ENCODE measurements at regions not wholly inside any gene's neighbourhood (a gene's known extent, or its start where the extent isn't known, plus 50 kb on each side); places are given as distances from the start of the nearest gene placed in this dataset.

GRCh38 chr2:198715302-198715835, 742.4 kb downstream of the SATB2 start:
- no peaks in the 10 kb centered on the region for H3K36me3 ChIP-seq (ENCODE audit: low read depth, low read length)
- intact Hi-C loops (cut with micrococcal nuclease), result no loop called here
- POLR2A ChIA-PET (ENCODE audit: unreplicated experiment), result no interaction called here

DNA sequence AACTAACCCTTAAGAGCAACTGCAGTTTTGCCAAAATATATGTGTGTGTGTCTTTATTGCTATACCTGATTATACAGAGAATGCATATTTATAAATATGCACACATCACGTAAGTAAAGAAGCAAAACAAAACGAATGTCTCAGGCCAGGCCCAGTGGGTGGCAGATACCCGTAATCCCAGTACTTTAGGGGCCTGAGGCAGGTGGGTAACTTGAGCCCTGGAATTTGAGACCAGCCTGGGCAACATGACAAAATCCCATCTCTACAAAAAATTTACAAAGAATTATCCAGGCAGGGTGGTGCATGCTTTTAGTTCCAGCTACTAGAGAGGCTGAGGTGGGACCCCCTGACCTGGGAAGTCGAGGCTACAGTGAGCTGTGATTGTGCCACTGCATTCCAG, 745.3 kb downstream of the SATB2 start:
- intact Hi-C loops (cut with micrococcal nuclease), result no loop called here
- Histone ChIP-seq H3K4me2 (ENCODE audit: low read length) (no peak overlapping the region), H2AFZ (ENCODE audit: low read length) (no peak overlapping the region), H4K20me1 (ENCODE audit: low read length) (no peaks in the 10 kb centered on the region), H3K36me3 (ENCODE audit: low read depth, low read length) (no peaks in the 10 kb centered on the region), H3K79me2 (ENCODE audit: low read length) (no peaks in the 10 kb centered on the region), H3K27me3 (ENCODE audit: low read length) (no peaks in the 10 kb centered on the region), H3F3A (ENCODE audit: low read length, unreplicated experiment) (no peaks in the 10 kb centered on the region), H3K4me1 (ENCODE audit: insufficient read depth, low read length) (no peaks in the 10 kb centered on the region), H3K9ac (ENCODE audit: low read length) (no peak overlapping the region), H3K9me2 (replicated peaks; ENCODE audit: low read length) (no peaks in the 10 kb centered on the region), H3K4me3 (ENCODE audit: low read length) (no peak overlapping the region), H3K27ac (ENCODE audit: low read length) (no peak overlapping the region), H3K9me3 (ENCODE audit: low read length) (no peaks in the 10 kb centered on the region)
- DNase-seq (no peak), ATAC-seq (no peak)
- TF ChIP-seq CTCF (conservative IDR thresholded peaks at IDR 0.05; ENCODE audit: low read depth, low read length), result no peak
- TF ChIP-seq EZH2phosphoT487 (IDR thresholded peaks at IDR 0.05; ENCODE audit: borderline replicate concordance, low read length), result no peak
- no peak for TF ChIP-seq EZH2 (IDR thresholded peaks at IDR 0.05; ENCODE audit: low read length, unreplicated experiment)
- no TSS peak for BruUV-seq (replicated peaks)
- POLR2A ChIA-PET (ENCODE audit: unreplicated experiment), result no interaction called here
- CTCF ChIA-PET, result no interaction called here

More at GRCh38 chr2:198715302-198715835, 742.4 kb downstream of the SATB2 start:
- Histone ChIP-seq H3K4me2 (ENCODE audit: low read length) (no peak overlapping the region), H3K4me3 (ENCODE audit: low read length) (no peak overlapping the region), H3K4me1 (ENCODE audit: insufficient read depth, low read length) (no peaks in the 10 kb centered on the region), H4K20me1 (ENCODE audit: low read length) (no peaks in the 10 kb centered on the region), H3K27me3 (ENCODE audit: low read length) (no peaks in the 10 kb centered on the region), H3K79me2 (ENCODE audit: low read length) (no peaks in the 10 kb centered on the region), H3K27ac (ENCODE audit: low read length) (no peak overlapping the region), H2AFZ (ENCODE audit: low read length) (no peak overlapping the region), H3K9me3 (ENCODE audit: low read length) (no peaks in the 10 kb centered on the region), H3K9me2 (replicated peaks; ENCODE audit: low read length) (no peaks in the 10 kb centered on the region), H3F3A (ENCODE audit: low read length, unreplicated experiment) (no peaks in the 10 kb centered on the region), H3K9ac (ENCODE audit: low read length) (no peak overlapping the region)
- CTCF ChIA-PET, result no interaction called here
- no peak for TF ChIP-seq EZH2phosphoT487 (IDR thresholded peaks at IDR 0.05; ENCODE audit: borderline replicate concordance, low read length)
- no peak for TF ChIP-seq EZH2 (IDR thresholded peaks at IDR 0.05; ENCODE audit: low read length, unreplicated experiment)
- no peak for TF ChIP-seq CTCF (conservative IDR thresholded peaks at IDR 0.05; ENCODE audit: low read depth, low read length)
- ATAC-seq (no peak), DNase-seq (no peak)
- no TSS peak for BruUV-seq (replicated peaks)

DNA sequence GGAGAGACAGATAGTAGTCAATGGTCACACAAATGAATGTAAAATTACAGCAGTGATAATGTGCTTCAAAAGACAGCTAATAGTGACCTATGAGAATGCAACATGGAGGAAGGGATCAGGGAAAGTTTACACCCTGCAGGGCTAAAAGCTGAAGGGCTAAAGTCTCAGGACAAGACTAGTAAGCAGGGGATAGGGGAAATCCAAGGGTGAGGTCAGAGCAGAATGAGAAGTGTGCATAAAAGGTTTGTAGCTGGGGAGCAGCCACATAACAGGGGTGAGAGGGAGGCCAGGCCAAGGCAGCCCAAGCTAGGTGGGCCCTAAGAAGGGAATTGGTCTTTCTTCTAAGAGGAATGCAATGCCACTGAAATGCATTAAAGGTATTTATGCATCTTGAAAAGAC, 746.3 kb downstream of the SATB2 start:
- ATAC-seq, result no peak
- Histone ChIP-seq H3K4me2 (ENCODE audit: low read length) (no peak overlapping the region), H3K4me1 (ENCODE audit: insufficient read depth, low read length) (no peaks in the 10 kb centered on the region), H3K9ac (ENCODE audit: low read length) (no peak overlapping the region), H4K20me1 (ENCODE audit: low read length) (no peaks in the 10 kb centered on the region), H3K27me3 (ENCODE audit: low read length) (no peaks in the 10 kb centered on the region), H3K36me3 (ENCODE audit: low read depth, low read length) (no peaks in the 10 kb centered on the region), H2AFZ (ENCODE audit: low read length) (no peak overlapping the region), H3K4me3 (ENCODE audit: low read length) (no peak overlapping the region), H3K79me2 (ENCODE audit: low read length) (no peaks in the 10 kb centered on the region), H3F3A (ENCODE audit: low read length, unreplicated experiment) (no peaks in the 10 kb centered on the region), H3K9me2 (replicated peaks; ENCODE audit: low read length) (no peaks in the 10 kb centered on the region), H3K9me3 (ENCODE audit: low read length) (no peaks in the 10 kb centered on the region), H3K27ac (ENCODE audit: low read length) (no peak overlapping the region)
- ChIA-PET POLR2A (ENCODE audit: unreplicated experiment) (no interaction called here), CTCF (no interaction called here)
- TF ChIP-seq EZH2phosphoT487 (IDR thresholded peaks at IDR 0.05; ENCODE audit: borderline replicate concordance, low read length) (no peak), EZH2 (IDR thresholded peaks at IDR 0.05; ENCODE audit: low read length, unreplicated experiment) (no peak), CTCF (conservative IDR thresholded peaks at IDR 0.05; ENCODE audit: low read depth, low read length) (no peak)
- DNase-seq, result no peak
- intact Hi-C loops (cut with micrococcal nuclease), result no loop called here
- no TSS peak for BruUV-seq (replicated peaks)

Data from PC-3 (cell line).